ENCODE measurements at regions not wholly inside any gene's neighbourhood (a gene's known extent, or its start where the extent isn't known, plus 50 kb on each side); places are given as distances from the start of the nearest gene placed in this dataset.
"Not testable (repeated sequence)": the region's sequence is repeated elsewhere in the genome, so short reads cannot be mapped to it uniquely, and the experiment has no call there.

GRCh38 chr13:100788540-100788939 is 113.9 kb upstream of the TMTC4 start:
- WGBS: 44% methylated on average over 1 of the region's 1 CpG
- H3K4me3 ChIP-seq (ENCODE audit: low read depth, low read length): no peak overlapping the region
- H3K36me3 ChIP-seq (ENCODE audit: insufficient read depth): no peaks in the 10 kb centered on the region
- H3K4me1 ChIP-seq (ENCODE audit: insufficient read depth): no peaks in the 10 kb centered on the region
- no peak overlapping the region for H3K27ac ChIP-seq (ENCODE audit: low read depth)
- no peak for DNase-seq (ENCODE audit: extremely low spot score)

DNA sequence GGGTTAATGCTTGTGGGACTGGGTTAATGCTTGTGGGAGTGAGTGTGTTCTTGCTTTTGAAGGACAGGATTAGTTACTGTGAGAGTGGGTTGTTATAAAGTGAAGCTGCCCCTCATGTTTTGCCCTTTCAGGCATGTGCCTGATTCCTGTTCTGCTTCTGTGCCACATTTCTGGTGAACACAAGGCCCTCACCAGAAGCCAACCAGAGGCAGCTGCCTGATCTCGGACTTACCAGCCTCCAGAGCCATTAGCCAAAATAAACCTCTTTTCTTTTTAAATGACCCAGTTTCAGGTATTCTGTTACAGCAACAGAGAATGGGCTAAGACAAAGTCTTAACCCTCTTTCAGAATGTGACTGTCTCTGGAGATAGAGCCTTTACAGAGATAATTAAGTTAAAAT is 113.3 kb upstream of the TMTC4 start:
- WGBS: 98% methylated on average over 1 of the region's 1 CpG
- no peak for DNase-seq (ENCODE audit: extremely low spot score)
- H3K4me3 ChIP-seq (ENCODE audit: low read depth, low read length): no peak overlapping the region

DNA sequence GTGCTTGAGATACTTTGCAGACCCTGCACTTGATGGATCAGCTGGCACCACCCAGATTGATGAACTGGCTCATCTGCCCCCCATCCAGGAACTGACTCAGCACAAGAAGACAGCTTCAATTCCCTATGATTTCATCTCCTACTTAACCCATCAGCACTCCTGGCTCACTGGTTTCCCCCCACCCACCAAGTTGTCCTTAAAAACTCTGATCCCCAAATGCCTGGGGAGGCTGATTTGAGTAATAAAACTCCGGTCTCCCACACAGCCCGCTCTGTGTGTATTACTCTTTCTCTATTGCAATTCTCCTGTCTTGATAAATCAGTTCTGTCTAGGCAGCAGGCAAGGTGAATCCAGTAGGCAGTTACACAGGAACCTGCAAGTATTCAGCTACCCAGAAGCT is 102.1 kb upstream of the TMTC4 start:
- H3K36me3 ChIP-seq (ENCODE audit: insufficient read depth); H3K4me1 ChIP-seq (ENCODE audit: insufficient read depth); DNase-seq (ENCODE audit: extremely low spot score); H3K4me3 ChIP-seq (ENCODE audit: low read depth, low read length); H3K27ac ChIP-seq (ENCODE audit: low read depth): not testable (repeated sequence)
- 91% methylated on average over 2 of the region's 2 CpGs for WGBS

More for the DNA sequence above, 113.3 kb upstream of the TMTC4 start:
- no peaks in the 10 kb centered on the region for H3K36me3 ChIP-seq (ENCODE audit: insufficient read depth)
- H3K27ac ChIP-seq (ENCODE audit: low read depth): no peak overlapping the region
- H3K4me1 ChIP-seq (ENCODE audit: insufficient read depth): no peaks in the 10 kb centered on the region

DNA sequence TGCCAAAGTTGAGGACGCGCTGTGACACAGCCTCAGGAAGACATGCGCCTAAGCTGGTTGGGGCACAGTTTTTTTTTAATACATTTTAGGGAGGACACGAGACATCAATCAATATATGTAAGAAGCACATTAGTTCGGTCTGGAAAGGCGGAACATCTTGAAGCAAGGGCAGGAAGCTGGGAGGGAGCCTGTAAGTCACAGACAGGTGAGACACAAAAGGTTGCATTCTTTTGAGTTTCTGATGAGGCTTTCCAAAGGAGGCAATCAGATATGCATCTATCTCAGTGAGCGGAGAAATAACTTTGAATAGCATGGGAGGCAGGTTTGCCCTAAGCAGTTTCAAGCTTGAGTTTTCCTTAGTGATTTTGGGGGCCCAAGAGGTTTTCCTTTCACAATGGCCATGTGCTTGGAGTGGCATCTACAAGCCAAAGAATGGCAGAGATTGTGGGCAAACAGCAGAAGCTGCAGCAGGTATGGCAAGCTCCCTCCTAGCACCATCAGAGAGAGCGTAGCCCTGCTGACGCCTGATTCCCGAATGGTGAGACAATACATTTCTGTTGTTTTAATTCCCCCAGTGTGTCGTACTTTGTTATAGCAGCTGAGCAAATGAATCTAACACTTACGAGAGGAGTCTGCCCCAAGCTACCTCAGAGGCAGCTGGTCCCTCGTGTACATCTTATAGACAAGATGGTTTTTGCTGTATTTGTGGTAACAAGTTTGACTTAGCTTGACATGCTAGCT is 99.5 kb upstream of the TMTC4 start:
- Histone ChIP-seq H3K4me3 (ENCODE audit: low read depth, low read length) (no peak overlapping the region), H3K4me1 (ENCODE audit: insufficient read depth) (no peaks in the 10 kb centered on the region), H3K36me3 (ENCODE audit: insufficient read depth) (no peaks in the 10 kb centered on the region), H3K27ac (ENCODE audit: low read depth) (no peak overlapping the region)
- WGBS: 85% methylated on average over 13 of the region's 13 CpGs
- DNase-seq (ENCODE audit: extremely low spot score): no peak

GRCh38 chr13:100773429-100773828 is 98.8 kb upstream of the TMTC4 start:
- no peak for DNase-seq (ENCODE audit: extremely low spot score)
- H3K4me3 ChIP-seq (ENCODE audit: low read depth, low read length): no peak overlapping the region
- H3K27ac ChIP-seq (ENCODE audit: low read depth): no peak overlapping the region
- no peaks in the 10 kb centered on the region for H3K4me1 ChIP-seq (ENCODE audit: insufficient read depth)
- 90% methylated on average over 3 of the region's 3 CpGs for WGBS
- H3K36me3 ChIP-seq (ENCODE audit: insufficient read depth): no peaks in the 10 kb centered on the region

DNA sequence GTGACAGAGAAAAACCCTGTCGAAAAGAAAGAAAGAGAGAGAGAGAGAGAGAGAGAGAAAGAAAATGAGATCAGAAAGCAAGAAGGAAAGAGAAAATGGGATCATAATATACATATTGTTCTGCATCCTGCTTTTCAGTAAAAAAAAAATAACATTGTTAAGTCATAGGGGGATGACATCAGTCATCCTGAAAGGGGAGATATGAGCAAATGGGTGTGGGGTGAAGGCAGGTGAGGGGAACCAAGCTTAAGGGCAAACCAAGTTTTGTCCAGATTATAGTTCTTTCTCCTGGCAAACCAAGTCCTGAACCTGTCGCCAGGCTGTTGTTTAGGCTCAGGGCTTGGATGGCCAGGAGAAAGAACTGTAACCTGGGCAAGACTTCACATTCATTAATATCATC is 92.6 kb upstream of the TMTC4 start:
- WGBS: 90% methylated on average over 2 of the region's 2 CpGs
- no peak overlapping the region for H3K4me3 ChIP-seq (ENCODE audit: low read depth, low read length)
- H3K4me1 ChIP-seq (ENCODE audit: insufficient read depth): no peaks in the 10 kb centered on the region
- H3K27ac ChIP-seq (ENCODE audit: low read depth): no peak overlapping the region
- no peaks in the 10 kb centered on the region for H3K36me3 ChIP-seq (ENCODE audit: insufficient read depth)
- DNase-seq (ENCODE audit: extremely low spot score): no peak

- DNase-seq (ENCODE audit: extremely low spot score); H3K27ac ChIP-seq (ENCODE audit: low read depth); H3K36me3 ChIP-seq (ENCODE audit: insufficient read depth); H3K4me1 ChIP-seq (ENCODE audit: insufficient read depth); H3K4me3 ChIP-seq (ENCODE audit: low read depth, low read length): not testable (repeated sequence)
- 79% methylated on average over 4 of the region's 4 CpGs for WGBS
Measured at GRCh38 chr13:100766570-100766969, 92.0 kb upstream of the TMTC4 start.

DNA sequence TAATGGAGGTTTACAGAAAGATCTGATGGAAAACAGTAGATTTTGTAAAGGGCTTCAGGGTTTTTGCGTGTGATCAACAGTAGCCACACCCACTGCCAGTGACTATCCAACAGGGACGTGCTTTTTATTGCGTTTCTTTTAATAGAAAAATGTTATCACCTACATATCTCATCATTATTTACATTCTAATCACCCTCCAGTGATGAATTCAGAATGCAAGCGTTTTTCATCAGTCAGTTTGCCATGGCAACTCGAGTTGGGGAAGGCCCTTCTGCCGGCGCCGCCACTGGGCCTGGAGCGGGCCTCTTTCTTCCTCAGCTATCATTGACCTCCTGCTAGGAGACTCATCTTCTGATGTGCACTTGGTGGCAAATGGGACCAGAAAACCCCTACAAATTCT is 90.3 kb upstream of the TMTC4 start:
- Histone ChIP-seq H3K27ac (ENCODE audit: low read depth) (no peak overlapping the region), H3K36me3 (ENCODE audit: insufficient read depth) (no peaks in the 10 kb centered on the region), H3K4me3 (ENCODE audit: low read depth, low read length) (no peak overlapping the region), H3K4me1 (ENCODE audit: insufficient read depth) (no peaks in the 10 kb centered on the region)
- DNase-seq (ENCODE audit: extremely low spot score): no peak
- 80% methylated on average over 9 of the region's 9 CpGs for WGBS

GRCh38 chr13:100762126-100762525 is 87.5 kb upstream of the TMTC4 start:
- H3K4me1 ChIP-seq (ENCODE audit: insufficient read depth); H3K27ac ChIP-seq (ENCODE audit: low read depth); H3K4me3 ChIP-seq (ENCODE audit: low read depth, low read length); H3K36me3 ChIP-seq (ENCODE audit: insufficient read depth); DNase-seq (ENCODE audit: extremely low spot score): not testable (repeated sequence)
- 97% methylated on average over 14 of the region's 22 CpGs for WGBS

DNA sequence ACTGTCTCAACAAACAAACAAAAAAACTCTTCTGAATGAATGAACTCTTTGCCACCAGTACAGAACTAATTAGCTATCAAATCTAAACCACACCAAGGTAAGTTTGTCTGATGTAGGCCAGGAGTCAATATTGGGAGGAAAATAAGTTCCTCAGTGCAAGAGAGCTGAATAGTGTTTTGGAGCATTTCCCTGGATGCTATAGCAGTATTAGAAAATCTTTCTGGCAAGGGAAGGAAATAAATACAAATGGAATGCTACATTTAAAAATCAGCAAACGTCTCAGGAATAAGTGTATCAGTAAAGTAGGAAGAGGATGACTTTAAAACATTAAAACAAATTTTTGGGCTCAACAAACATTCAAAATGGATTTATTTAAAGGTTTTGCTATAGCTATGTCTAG is 81.3 kb upstream of the TMTC4 start:
- 55% methylated on average over 1 of the region's 1 CpG for WGBS
- H3K36me3 ChIP-seq (ENCODE audit: insufficient read depth): no peaks in the 10 kb centered on the region
- no peak for DNase-seq (ENCODE audit: extremely low spot score)
- H3K27ac ChIP-seq (ENCODE audit: low read depth): no peak overlapping the region
- no peak overlapping the region for H3K4me3 ChIP-seq (ENCODE audit: low read depth, low read length)
- H3K4me1 ChIP-seq (ENCODE audit: insufficient read depth): no peaks in the 10 kb centered on the region

DNA sequence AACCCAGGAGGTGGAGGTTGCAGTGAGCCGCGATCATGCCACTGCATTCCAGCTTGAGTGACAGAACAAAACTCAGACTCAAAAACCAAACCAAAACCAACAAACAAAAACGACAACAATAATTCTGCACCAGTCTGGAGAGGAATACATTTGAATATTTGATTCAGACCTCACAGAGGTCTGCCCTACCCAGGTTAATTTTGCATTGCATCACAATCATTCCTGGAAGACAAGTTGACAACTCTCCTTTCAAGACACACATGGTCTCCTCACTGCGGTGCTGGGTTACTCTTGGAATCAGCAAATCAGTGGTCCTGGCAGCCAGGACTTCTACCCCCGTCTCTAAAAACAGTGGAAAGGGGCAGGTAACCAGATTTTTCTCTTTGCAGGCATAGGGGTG is 79.9 kb upstream of the TMTC4 start:
- Histone ChIP-seq H3K36me3 (ENCODE audit: insufficient read depth) (no peaks in the 10 kb centered on the region), H3K4me3 (ENCODE audit: low read depth, low read length) (no peak overlapping the region), H3K27ac (ENCODE audit: low read depth) (no peak overlapping the region), H3K4me1 (ENCODE audit: insufficient read depth) (no peaks in the 10 kb centered on the region)
- no peak for DNase-seq (ENCODE audit: extremely low spot score)
- 93% methylated on average over 5 of the region's 5 CpGs for WGBS

DNA sequence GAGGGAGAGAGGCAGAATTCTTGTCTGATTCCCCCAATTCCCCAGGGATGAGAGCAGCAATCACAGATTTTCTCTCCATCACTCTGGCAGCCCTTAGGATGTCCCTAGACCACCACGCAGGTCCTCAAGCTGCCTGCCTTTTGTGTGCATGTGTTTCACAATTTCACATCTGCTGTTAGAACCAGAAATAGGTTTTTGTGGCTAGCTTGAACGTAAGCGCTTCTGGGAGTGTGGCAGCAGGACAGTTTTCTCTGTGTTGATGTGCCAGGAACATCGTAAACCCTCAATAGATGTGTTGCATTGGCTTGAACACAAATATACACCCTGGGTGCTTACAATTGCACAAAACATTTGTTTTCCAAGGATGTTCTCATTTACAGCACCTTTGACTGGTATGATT is 78.8 kb upstream of the TMTC4 start:
- H3K4me3 ChIP-seq (ENCODE audit: low read depth, low read length): no peak overlapping the region
- H3K27ac ChIP-seq (ENCODE audit: low read depth): no peak overlapping the region
- no peak for DNase-seq (ENCODE audit: extremely low spot score)
- no peaks in the 10 kb centered on the region for H3K36me3 ChIP-seq (ENCODE audit: insufficient read depth)
- WGBS: 53% methylated on average over 4 of the region's 4 CpGs
- H3K4me1 ChIP-seq (ENCODE audit: insufficient read depth): no peaks in the 10 kb centered on the region

DNA sequence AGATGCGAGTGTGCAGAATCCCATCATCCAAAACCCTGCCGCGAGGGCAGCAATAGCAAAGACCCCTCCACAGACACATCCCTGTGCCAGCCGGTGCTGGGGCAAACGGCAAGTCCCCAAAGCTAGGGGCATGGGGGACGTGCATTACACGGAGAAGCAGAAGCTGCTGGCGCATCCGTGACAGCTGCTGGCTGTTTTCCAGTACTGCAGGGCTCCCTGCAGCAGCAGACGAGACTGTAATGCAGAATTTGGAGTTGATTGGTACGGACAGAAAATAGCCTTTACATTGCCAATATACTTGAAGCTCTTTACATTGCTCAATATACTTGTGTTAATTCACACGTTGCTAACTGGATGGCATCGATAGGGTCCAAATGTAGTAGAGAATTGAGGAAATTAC is 77.2 kb upstream of the TMTC4 start:
- H3K36me3 ChIP-seq (ENCODE audit: insufficient read depth): no peaks in the 10 kb centered on the region
- DNase-seq (ENCODE audit: extremely low spot score): no peak
- H3K4me3 ChIP-seq (ENCODE audit: low read depth, low read length): no peak overlapping the region
- no peak overlapping the region for H3K27ac ChIP-seq (ENCODE audit: low read depth)
- no peaks in the 10 kb centered on the region for H3K4me1 ChIP-seq (ENCODE audit: insufficient read depth)
- 75% methylated on average over 13 of the region's 13 CpGs for WGBS

- WGBS: 81% methylated on average over 6 of the region's 6 CpGs
- Histone ChIP-seq H3K36me3 (ENCODE audit: insufficient read depth) (no peaks in the 10 kb centered on the region), H3K4me3 (ENCODE audit: low read depth, low read length) (no peak overlapping the region), H3K27ac (ENCODE audit: low read depth) (no peak overlapping the region), H3K4me1 (ENCODE audit: insufficient read depth) (no peaks in the 10 kb centered on the region)
- no peak for DNase-seq (ENCODE audit: extremely low spot score)
Measured at GRCh38 chr13:100746953-100747683, 72.5 kb upstream of the TMTC4 start.

Data from urinary bladder (tissue), 3 donors.